ENCODE measurements at regions not wholly inside any gene's neighbourhood (a gene's known extent, or its start where the extent isn't known, plus 50 kb on each side); places are given as distances from the start of the nearest gene placed in this dataset.

- TF ChIP-seq CTCF (conservative IDR thresholded peaks at IDR 0.05; ENCODE audit: low read length) (no peak), EZH2phosphoT487 (IDR thresholded peaks at IDR 0.05; ENCODE audit: borderline replicate concordance) (no peak)
These were observed 136.0 kb upstream of the ALDH1B1 start for GRCh38 chr9:38256461-38256860.

All from Loucy (cell line).